Keratinocyte (primary cell): ENCODE measurements at regions not wholly inside any gene's neighbourhood (a gene's known extent, or its start where the extent isn't known, plus 50 kb on each side); places are given as distances from the start of the nearest gene placed in this dataset.

Source experiments
- CTCF ChIP-seq, 3 experiments: IDR thresholded peaks in 1 of 3; conservative IDR thresholded peaks in 1 of 3; optimal IDR thresholded peaks in 1 of 3; 2 replicates in 2 of 3; 3 replicates in 1 of 3; pipeline versions ENCODE3 to v1.5.1; 2011; ENCODE audit warnings: low read length in 3 of 3, mild to moderate bottlenecking in 3 of 3, moderate library complexity in 2 of 3, control low read depth in 1 of 3, inconsistent platforms in 1 of 3; ENCODE audit not compliant: insufficient read depth in 2 of 3; ENCODE audit errors: extremely low read depth in 1 of 3
- EZH2 ChIP-seq: IDR thresholded peaks from one replicate; pipeline ENCODE4 v1.6.1; 2012; ENCODE audit warnings: inconsistent platforms, mild to moderate bottlenecking, low read length, moderate library complexity

- no peak for TF ChIP-seq EZH2
- no peak for TF ChIP-seq CTCF (optimal IDR thresholded peaks at IDR 0.05 in 1 of 3, IDR thresholded peaks at IDR 0.05 in 1 of 3, conservative IDR thresholded peaks at IDR 0.05 in 1 of 3; ENCODE audit: extremely low read depth in 1 of 3, insufficient read depth in 2 of 3, low read length in 3 of 3)
Observed at GRCh38 chr3:5580826-5581225, 393.3 kb downstream of the EDEM1 start.
